HEK293T (cell line): ENCODE measurements at regions not wholly inside any gene's neighbourhood (a gene's known extent, or its start where the extent isn't known, plus 50 kb on each side); places are given as distances from the start of the nearest gene placed in this dataset.
A peak's percentile ranks its signal among the peaks of the same experiment; 100 is the strongest.

ENCODE experiments used
- CTCF ChIA-PET: fragments of 350-600 bp; formaldehyde crosslinking; extraction: SDS; loops from one replicate; lab custom pipeline; 2021; ENCODE audit warnings: antibody characterized with exemption, inconsistent platforms; lab: Yijun Ruan, JAX
- POLR2A ChIA-PET: fragments of 350-600 bp; formaldehyde crosslinking; extraction: SDS; loops from one replicate; lab custom pipeline; 2020; ENCODE audit warnings: antibody characterized with exemption, inconsistent platforms; lab: Yijun Ruan, JAX
- DNase-seq: peaks from one replicate; pipeline ENCODE4 v3.0.0; 2012; ENCODE audit warnings: mixed read lengths; ENCODE audit errors: extremely low spot score
- ARNT ChIP-seq: fragments of 450-650 bp; IDR thresholded peaks from 2 replicates; pipeline ENCODE4 v1.6.1; 2017; ENCODE audit warnings: mild to moderate bottlenecking
- BHLHE40 ChIP-seq: fragments of 450-650 bp; IDR thresholded peaks from 2 replicates; pipeline ENCODE4 v1.6.1; 2016; ENCODE audit warnings: mild to moderate bottlenecking, moderate library complexity, borderline replicate concordance
- CTBP1 ChIP-seq: fragments of 450-650 bp; IDR thresholded peaks from 2 replicates; pipeline ENCODE4 v1.6.1; 2016; ENCODE audit warnings: borderline replicate concordance
- ELF4 ChIP-seq: fragments of 450-650 bp; IDR thresholded peaks from 2 replicates; pipeline ENCODE4 v1.6.1; 2017; ENCODE audit warnings: antibody characterized with exemption
- FOXA1 ChIP-seq: fragments of 450-650 bp; IDR thresholded peaks from 2 replicates; pipeline ENCODE4 v1.6.1; 2016; ENCODE audit warnings: mild to moderate bottlenecking
- FOXK2 ChIP-seq: fragments of 450-650 bp; IDR thresholded peaks from 2 replicates; pipeline ENCODE4 v1.6.1; 2016; ENCODE audit warnings: mild to moderate bottlenecking
- FOXM1 ChIP-seq: fragments of 450-650 bp; IDR thresholded peaks from 2 replicates; pipeline ENCODE4 v1.6.1; 2017; ENCODE audit warnings: mild to moderate bottlenecking, borderline replicate concordance
- HDGF ChIP-seq: fragments of 450-650 bp; IDR thresholded peaks from 2 replicates; pipeline ENCODE4 v1.6.1; 2017; ENCODE audit warnings: antibody characterized with exemption, borderline replicate concordance
- L3MBTL2 ChIP-seq: fragments of 450-650 bp; conservative IDR thresholded peaks from 2 replicates; pipeline ENCODE4 v1.6.1; 2016; ENCODE audit warnings: mild to moderate bottlenecking
- LEF1 ChIP-seq: fragments of 450-650 bp; IDR thresholded peaks from 2 replicates; pipeline ENCODE4 v1.6.1; 2017; ENCODE audit warnings: mild to moderate bottlenecking, borderline replicate concordance
- NFRKB ChIP-seq: fragments of 450-650 bp; IDR thresholded peaks from 2 replicates; pipeline ENCODE4 v1.6.1; 2016; ENCODE audit warnings: mild to moderate bottlenecking, moderate library complexity
- SP1 ChIP-seq: fragments of 450-650 bp; IDR thresholded peaks from 2 replicates; pipeline ENCODE4 v1.6.1; 2017
- SUZ12 ChIP-seq: fragments of 450-650 bp; IDR thresholded peaks from 2 replicates; pipeline ENCODE4 v1.6.1; 2016; ENCODE audit warnings: mild to moderate bottlenecking
- TARDBP ChIP-seq: fragments of 450-650 bp; IDR thresholded peaks from 2 replicates; pipeline ENCODE4 v1.6.1; 2016
- ZNF384 ChIP-seq: fragments of 450-650 bp; IDR thresholded peaks from 2 replicates; pipeline ENCODE4 v1.6.1; 2016
- TF ChIP-seq, protein P1 (sequence below): fragments of 450-650 bp; IDR thresholded peaks from 2 replicates; pipeline ENCODE4 v1.6.1; 2016

DNA sequence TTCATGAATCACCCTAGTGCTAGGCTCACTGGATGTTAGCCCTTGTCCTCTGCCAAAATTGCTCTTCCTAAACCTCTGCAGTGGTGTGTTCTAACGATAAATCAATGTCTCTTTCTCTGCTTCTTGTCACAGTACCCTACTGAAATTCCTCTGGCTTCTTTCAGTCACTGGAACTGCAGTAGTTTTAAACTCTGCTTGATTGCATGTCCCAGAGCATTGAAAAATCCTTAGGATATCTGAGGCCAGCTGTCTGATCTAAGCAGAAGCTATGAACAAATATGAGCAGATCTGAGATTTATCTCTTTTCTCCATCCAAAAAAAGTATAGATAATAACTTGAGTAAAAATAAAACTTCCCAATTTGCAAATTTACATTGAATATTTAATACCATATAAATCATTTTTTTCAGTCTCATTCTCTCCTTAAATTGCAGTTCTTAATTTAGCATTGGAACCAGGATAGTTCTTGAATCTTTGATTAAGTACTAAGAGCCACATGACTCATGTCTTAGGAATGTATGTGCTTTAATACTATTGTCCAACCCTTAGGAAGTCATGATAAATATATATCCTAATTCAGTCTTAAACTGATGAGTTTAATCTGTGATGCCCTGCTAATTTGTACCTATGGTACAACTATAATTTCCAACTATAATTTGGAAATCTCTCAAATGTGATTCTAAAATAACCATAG lies 169.7 kb downstream of the PDHA2 start:
- no peak for DNase-seq
- ChIA-PET CTCF (no interaction called here), POLR2A (no interaction called here)
- TF ChIP-seq ELF4 (no peak), CTBP1 (no peak), FOXK2 (no peak), L3MBTL2 (no peak), NFRKB (no peak), TARDBP (no peak), FOXM1 (no peak), HDGF (no peak), LEF1 (no peak), SUZ12 (no peak), FOXA1 (no peak), ZNF384 (no peak), BHLHE40 (no peak), SP1 (no peak), ARNT (no peak)
- TF ChIP-seq, protein P1, sequence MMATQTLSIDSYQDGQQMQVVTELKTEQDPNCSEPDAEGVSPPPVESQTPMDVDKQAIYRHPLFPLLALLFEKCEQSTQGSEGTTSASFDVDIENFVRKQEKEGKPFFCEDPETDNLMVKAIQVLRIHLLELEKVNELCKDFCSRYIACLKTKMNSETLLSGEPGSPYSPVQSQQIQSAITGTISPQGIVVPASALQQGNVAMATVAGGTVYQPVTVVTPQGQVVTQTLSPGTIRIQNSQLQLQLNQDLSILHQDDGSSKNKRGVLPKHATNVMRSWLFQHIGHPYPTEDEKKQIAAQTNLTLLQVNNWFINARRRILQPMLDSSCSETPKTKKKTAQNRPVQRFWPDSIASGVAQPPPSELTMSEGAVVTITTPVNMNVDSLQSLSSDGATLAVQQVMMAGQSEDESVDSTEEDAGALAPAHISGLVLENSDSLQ, result no peak

GRCh38 chr4:96012687-96013086 lies 172.8 kb downstream of the PDHA2 start:
- no peak for DNase-seq
- TF ChIP-seq, protein P1, result no peak
- TF ChIP-seq SUZ12, result no peak
- CTCF ChIA-PET, result no interaction called here
- POLR2A ChIA-PET, result no interaction called here

DNA sequence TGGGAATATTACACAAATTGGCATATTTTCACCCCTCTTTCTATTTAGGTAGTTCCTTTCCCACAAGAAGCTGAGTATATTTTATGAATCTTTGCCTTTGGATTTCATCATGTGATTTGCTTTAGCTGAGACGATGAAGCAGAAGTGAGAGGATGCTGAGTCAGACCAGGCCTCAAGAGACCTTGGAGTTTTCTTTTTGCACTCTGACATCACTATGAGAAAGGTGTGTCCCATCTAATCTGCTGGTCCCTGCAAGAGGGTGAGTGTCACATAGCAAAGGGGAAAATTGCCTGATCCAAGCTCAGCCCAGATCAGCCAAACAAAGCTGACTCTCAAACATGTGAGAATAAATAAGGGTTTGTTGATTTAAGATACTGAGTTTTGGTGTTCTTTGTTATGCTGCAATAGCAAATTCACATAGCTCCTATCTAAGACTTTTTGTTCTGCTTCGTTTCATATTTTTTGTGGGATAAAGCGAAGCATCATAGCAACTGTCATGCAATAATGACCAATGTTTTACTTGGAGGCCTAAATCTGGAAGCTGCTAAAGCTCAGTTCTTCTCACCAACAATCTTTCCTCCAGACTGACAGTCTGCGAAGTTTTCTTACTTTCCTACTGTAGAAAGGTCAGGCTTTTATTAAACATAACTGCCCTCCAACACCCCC lies 176.9 kb downstream of the PDHA2 start:
- ChIA-PET POLR2A (no interaction called here), CTCF (no interaction called here)
- DNase-seq, result no peak
- TF ChIP-seq CTBP1 (no peak), FOXK2 (no peak), SP1 (no peak), ZNF384 (no peak), SUZ12 (no peak), FOXM1 (no peak), HDGF (no peak)
- TF ChIP-seq, protein P1, result no peak

GRCh38 chr4:96025011-96025410 lies 185.1 kb downstream of the PDHA2 start:
- DNase-seq, result no peak
- POLR2A ChIA-PET, result no interaction called here
- TF ChIP-seq CTBP1 (no peak), SP1 (no peak), FOXM1 (no peak), ARNT (no peak), TARDBP (no peak), HDGF (no peak), L3MBTL2 (no peak)
- TF ChIP-seq, protein P1, result no peak
- CTCF ChIA-PET, result interaction anchor here (1.1 kb wide), 1 partner anchor 11 kb away, joined by 4 read pairs; no protein-coding TSS in a partner anchor

DNA sequence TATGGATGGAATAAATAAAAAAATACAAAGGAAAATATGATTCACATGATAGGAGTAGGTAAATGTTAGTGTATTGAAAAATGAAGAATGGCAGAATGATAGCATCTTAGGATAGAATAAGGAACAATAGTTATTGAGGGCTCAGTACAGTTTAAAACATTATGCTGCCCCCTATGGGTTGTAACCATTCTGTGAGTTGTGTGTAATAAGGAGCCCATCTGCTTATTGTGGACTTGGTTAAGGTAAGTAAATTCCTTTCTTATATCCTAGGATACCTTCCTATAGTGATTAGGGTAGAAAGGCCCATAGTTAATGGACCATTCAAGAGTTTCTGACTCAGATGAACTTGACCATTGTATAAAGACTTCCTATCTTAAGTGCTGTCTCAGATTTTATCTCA lies 195.8 kb downstream of the PDHA2 start:
- ChIA-PET CTCF (interaction anchor here (0.6 to 1.6 kb wide), 4 partner anchors 10 to 372 kb away, joined by 3 to 4 read pairs (median 4); no protein-coding TSS in a partner anchor), POLR2A (no interaction called here)
- DNase-seq, result peak; percentile 9
- TF ChIP-seq SP1, result no peak
- TF ChIP-seq CTBP1, result no peak
- no peak for TF ChIP-seq L3MBTL2
- no peak for TF ChIP-seq NFRKB
- no peak for TF ChIP-seq ELF4
- TF ChIP-seq FOXK2, result no peak
- TF ChIP-seq FOXA1, result no peak
- no peak for TF ChIP-seq TARDBP
- no peak for TF ChIP-seq ARNT
- no peak for TF ChIP-seq SUZ12
- TF ChIP-seq, protein P1, result no peak
- TF ChIP-seq HDGF, result no peak
- TF ChIP-seq BHLHE40, result no peak
- TF ChIP-seq FOXM1, result no peak
- no peak for TF ChIP-seq LEF1
- TF ChIP-seq ZNF384, result no peak
